ENCODE measurements at regions not wholly inside any gene's neighbourhood (a gene's known extent, or its start where the extent isn't known, plus 50 kb on each side); places are given as distances from the start of the nearest gene placed in this dataset.

DNA sequence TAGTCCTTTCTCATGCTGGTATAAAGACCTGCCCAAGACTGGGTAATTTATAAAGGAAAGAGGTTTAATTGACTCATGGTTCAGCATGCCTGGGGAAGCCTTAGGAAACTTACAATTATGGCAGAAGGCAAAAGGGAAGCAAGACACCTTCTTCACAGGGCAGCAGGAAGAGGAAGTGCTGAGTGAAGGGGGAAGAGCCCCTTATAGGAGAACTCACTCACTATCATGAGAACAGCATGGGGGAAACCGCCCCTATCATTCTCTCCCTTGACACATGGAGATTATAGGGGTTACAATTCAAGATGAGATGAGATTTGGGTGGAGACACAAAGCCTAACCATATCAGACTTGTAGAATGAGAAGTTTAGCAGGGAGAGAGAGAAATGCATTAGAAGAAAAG, 373.3 kb upstream of the DIAPH2 start:
- no peak overlapping the region for H3K4me3 ChIP-seq (ENCODE audit: low read depth, low read length)
- WGBS, result 43% methylated on average over 1 of the region's 1 CpG
- no peaks in the 10 kb centered on the region for H3K36me3 ChIP-seq (ENCODE audit: insufficient read depth)
- DNase-seq (ENCODE audit: extremely low spot score), result no peak
- no peak overlapping the region for H3K27ac ChIP-seq (ENCODE audit: low read depth)
- H3K4me1 ChIP-seq (ENCODE audit: insufficient read depth), result no peaks in the 10 kb centered on the region

DNA sequence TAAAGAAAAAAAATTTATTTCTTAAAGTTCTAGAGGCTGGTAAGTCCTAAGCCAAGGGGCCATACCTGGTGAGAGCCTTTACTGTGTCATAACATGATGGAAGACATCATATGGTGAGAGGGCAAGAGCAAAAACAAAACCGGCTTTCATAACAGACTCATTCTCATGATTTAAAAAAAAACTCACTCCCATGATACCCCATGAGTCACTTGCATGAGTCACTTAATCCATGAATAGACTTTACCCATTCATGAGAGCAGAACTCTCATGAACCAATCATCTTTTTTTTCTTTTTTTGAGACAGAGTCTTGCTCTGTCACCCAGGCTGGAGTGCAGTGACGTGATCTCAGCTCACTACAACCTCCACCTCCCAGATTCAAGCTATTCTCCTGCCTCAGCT, 369.7 kb upstream of the DIAPH2 start:
- Histone ChIP-seq H3K36me3 (ENCODE audit: insufficient read depth) (no peaks in the 10 kb centered on the region), H3K4me3 (ENCODE audit: low read depth, low read length) (no peak overlapping the region), H3K4me1 (ENCODE audit: insufficient read depth) (no peaks in the 10 kb centered on the region), H3K27ac (ENCODE audit: low read depth) (no peak overlapping the region)
- WGBS, result 82% methylated on average over 2 of the region's 2 CpGs
- no peak for DNase-seq (ENCODE audit: extremely low spot score)

DNA sequence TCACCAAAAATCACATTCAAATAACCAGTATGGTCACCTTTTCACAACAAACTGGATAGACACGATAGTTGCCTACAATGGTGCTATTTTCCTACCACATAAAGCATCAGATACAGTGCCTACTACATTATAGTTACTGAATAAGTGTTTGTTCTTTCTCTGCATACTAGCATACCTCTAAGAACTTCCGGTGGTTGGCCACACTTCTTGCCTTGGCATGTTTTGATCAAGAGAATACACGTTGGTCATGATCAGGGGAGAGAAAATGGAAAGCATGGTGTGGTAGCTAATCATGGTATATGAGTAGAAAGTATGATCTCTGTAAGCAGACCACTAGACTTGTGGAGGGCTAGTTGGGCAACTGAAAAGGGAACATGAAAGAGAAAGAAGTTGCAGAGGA, 322.8 kb upstream of the DIAPH2 start:
- Histone ChIP-seq H3K4me3 (ENCODE audit: low read depth, low read length) (no peak overlapping the region), H3K27ac (ENCODE audit: low read depth) (no peak overlapping the region), H3K4me1 (ENCODE audit: insufficient read depth) (no peaks in the 10 kb centered on the region), H3K36me3 (ENCODE audit: insufficient read depth) (no peaks in the 10 kb centered on the region)
- no peak for DNase-seq (ENCODE audit: extremely low spot score)
- 86% methylated on average over 3 of the region's 3 CpGs for WGBS

DNA sequence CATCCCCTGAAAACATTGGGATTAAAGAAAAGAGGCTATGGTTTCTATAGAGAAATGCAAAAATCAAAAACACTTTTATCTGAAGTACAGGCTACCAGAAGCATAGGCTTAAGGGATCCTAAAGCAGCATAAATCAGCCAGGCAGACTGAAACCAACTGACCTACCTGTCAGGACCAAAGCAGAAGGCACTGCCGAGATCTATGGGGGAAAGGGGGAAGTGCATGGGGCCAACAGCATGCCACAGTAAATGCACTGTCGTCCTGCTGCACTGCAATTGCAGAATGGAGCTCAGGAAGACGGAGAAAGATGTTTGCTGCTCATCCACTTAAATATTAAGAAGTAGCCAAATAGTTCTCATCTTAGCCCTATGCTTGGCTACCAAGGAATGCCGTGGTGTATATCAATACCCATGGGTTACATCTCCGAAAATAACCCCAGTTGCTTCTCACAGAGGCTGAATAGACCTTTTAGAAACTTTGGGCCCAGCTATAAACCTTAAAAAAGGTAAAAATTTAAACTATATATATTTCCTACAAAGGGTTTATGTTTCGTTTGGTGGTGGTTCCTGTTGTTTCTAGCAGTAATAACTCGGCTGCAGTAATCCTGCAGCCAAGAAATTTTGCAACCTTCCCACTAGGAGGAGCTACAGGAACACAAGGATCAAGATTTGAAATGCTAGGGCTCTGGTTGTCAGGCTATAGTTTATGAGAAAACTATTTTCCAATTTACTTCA, 312.2 kb upstream of the DIAPH2 start:
- no peak overlapping the region for H3K27ac ChIP-seq (ENCODE audit: low read depth)
- no peaks in the 10 kb centered on the region for H3K4me1 ChIP-seq (ENCODE audit: insufficient read depth)
- WGBS, result 29% methylated on average over 7 of the region's 7 CpGs
- DNase-seq (ENCODE audit: extremely low spot score), result no peak
- H3K36me3 ChIP-seq (ENCODE audit: insufficient read depth), result no peaks in the 10 kb centered on the region
- H3K4me3 ChIP-seq (ENCODE audit: low read depth, low read length), result no peak overlapping the region

DNA sequence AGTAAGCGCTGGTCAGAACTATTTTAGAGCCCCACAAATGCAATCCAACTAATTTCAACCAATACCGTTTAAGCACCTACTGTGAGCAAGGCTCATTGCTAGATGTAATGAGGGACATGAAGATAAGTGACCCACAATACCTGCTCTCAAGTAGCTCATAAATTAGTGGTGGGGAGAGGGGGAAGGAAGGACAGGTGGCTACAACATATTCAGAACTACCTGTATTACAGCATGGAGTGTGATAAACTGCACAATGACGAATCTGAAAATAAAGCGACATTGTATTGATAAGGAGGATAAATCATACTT, 311.6 kb upstream of the DIAPH2 start:
- DNase-seq (ENCODE audit: extremely low spot score), result no peak
- no peak overlapping the region for H3K4me3 ChIP-seq (ENCODE audit: low read depth, low read length)
- H3K27ac ChIP-seq (ENCODE audit: low read depth), result no peak overlapping the region
- H3K4me1 ChIP-seq (ENCODE audit: insufficient read depth), result no peaks in the 10 kb centered on the region
- WGBS, result 31% methylated on average over 4 of the region's 4 CpGs
- H3K36me3 ChIP-seq (ENCODE audit: insufficient read depth), result no peaks in the 10 kb centered on the region

DNA sequence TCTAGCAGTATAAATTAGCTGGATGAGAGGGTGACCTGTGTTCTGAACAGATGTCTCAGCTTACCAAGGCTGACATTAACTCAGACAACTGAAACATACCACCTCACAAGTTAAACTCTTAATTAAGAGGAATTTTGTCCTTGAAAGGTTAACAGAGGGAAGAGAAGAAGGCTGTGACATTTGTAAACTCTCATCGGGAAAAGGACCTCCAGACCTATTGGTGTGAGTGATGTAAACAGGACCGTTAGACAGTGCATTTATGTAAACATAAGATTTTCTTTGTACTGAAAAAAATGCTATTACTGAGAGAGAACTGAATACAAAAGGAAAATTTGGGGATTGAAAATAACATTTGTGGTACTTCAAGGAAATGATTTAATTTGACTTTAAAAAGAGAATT, 308.4 kb upstream of the DIAPH2 start:
- Histone ChIP-seq H3K36me3 (ENCODE audit: insufficient read depth) (no peaks in the 10 kb centered on the region), H3K4me1 (ENCODE audit: insufficient read depth) (no peaks in the 10 kb centered on the region), H3K27ac (ENCODE audit: low read depth) (no peak overlapping the region), H3K4me3 (ENCODE audit: low read depth, low read length) (no peak overlapping the region)
- no peak for DNase-seq (ENCODE audit: extremely low spot score)
- 19% methylated on average over 2 of the region's 2 CpGs for WGBS

DNA sequence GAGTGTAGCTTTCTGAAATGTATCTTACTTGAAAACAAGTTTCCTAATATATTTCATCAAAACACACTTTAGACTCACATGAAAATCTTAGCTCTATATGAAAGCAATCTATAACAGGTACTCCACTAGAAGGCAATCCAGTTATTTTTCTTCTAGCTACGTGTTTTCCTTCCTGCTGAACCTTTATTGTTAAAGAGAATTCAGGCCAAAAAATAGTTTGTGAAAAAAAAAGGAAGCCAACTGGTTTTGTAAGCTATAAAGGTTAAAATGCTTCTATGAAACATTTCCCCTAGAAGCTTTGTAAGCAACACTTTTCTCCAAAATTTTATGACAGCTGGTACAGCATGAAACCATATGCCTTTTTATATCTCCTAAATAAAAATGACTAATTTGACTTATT, 304.7 kb upstream of the DIAPH2 start:
- H3K36me3 ChIP-seq (ENCODE audit: insufficient read depth), result no peaks in the 10 kb centered on the region

DNA sequence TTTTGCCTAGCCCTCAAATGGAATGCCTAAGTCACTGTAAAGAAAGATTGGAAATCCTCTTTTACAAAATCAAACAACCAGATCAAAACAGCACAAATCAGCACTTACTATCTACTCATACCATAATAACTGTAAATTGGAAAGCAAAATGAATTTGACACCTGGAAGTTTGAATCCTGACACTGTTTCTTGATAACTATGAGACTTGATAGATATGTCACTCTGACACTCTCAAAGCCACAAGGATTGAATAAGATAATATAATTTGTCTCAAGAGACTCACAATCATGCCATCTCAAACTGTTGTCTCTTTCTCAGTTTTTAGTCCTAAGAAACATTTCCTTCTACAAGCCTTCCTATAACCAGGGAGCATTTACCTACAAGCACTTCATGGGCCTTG, 302.6 kb upstream of the DIAPH2 start:
- no peaks in the 10 kb centered on the region for H3K36me3 ChIP-seq (ENCODE audit: insufficient read depth)
- no peak for DNase-seq (ENCODE audit: extremely low spot score)
- H3K4me1 ChIP-seq (ENCODE audit: insufficient read depth), result no peaks in the 10 kb centered on the region
- H3K27ac ChIP-seq (ENCODE audit: low read depth), result no peak overlapping the region
- H3K4me3 ChIP-seq (ENCODE audit: low read depth, low read length), result no peak overlapping the region

More for the DNA sequence above, 304.7 kb upstream of the DIAPH2 start:
- peak; percentile 6 for DNase-seq (ENCODE audit: extremely low spot score)
- 35% methylated on average over 1 of the region's 1 CpG for WGBS
- no peak overlapping the region for H3K27ac ChIP-seq (ENCODE audit: low read depth)
- H3K4me3 ChIP-seq (ENCODE audit: low read depth, low read length), result no peak overlapping the region
- no peaks in the 10 kb centered on the region for H3K4me1 ChIP-seq (ENCODE audit: insufficient read depth)

DNA sequence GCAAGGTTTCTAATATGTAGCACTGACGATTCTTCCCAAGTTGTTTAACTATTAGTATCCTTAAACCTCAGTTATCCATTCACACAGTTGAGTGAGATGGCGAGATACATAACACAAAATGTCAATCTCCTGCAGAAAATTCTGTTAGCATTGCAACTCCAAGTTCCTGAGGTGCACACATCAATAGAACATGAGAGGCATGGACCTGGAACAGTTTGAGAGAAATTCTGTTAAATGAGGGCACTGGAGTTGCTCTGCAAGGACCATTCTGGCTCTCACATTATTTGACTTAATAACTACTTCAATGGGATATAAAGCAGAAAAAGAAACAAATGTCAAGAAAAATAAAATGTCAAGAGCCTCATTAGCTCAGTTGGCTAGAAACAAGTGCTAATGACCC, 301.2 kb upstream of the DIAPH2 start:
- no peaks in the 10 kb centered on the region for H3K36me3 ChIP-seq (ENCODE audit: insufficient read depth)
- H3K27ac ChIP-seq (ENCODE audit: low read depth), result no peak overlapping the region
- no peak for DNase-seq (ENCODE audit: extremely low spot score)
- H3K4me3 ChIP-seq (ENCODE audit: low read depth, low read length), result no peak overlapping the region
- WGBS, result 86% methylated on average over 2 of the region's 2 CpGs
- H3K4me1 ChIP-seq (ENCODE audit: insufficient read depth), result no peaks in the 10 kb centered on the region

DNA sequence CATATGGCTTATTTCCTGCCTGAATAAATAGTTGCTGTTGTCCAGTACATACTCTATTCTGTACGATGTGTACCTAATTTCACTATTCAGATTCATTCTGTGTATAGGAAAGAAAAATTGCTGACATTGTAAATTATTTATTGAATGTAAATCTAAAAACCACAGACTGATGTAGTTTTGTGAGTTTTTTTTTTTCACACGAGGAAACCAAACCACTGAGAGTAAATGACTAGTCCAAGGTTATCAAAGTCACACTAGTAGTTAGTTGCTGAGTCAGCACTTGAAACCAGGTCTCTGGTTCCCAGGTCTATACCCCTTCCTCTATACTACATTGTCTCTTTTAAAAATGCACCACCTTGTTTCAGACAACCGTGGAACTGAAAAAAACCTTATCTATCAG, 298.3 kb upstream of the DIAPH2 start:
- WGBS, result 69% methylated on average over 3 of the region's 3 CpGs
- H3K4me1 ChIP-seq (ENCODE audit: insufficient read depth), result no peaks in the 10 kb centered on the region
- no peak overlapping the region for H3K27ac ChIP-seq (ENCODE audit: low read depth)
- no peak for DNase-seq (ENCODE audit: extremely low spot score)
- H3K4me3 ChIP-seq (ENCODE audit: low read depth, low read length), result no peak overlapping the region
- no peaks in the 10 kb centered on the region for H3K36me3 ChIP-seq (ENCODE audit: insufficient read depth)

DNA sequence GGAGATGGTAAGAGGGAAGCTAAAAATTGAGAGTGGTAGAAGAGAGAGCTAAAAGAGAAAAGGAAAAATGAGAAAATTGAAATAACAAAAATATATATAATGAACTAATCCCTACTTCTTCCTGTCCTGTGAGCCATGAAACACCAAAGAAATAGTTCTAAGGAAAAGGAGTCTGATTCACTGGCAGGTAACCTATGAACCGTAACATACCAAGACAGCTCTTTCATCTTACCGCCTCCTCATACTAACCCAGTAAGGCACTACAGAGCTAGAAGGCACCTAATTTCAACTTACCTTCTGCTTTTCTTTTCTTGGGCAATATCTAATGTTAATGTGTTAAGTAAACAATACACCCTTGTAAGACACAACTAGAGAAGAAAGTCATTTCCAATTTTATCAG, 297.7 kb upstream of the DIAPH2 start:
- Histone ChIP-seq H3K36me3 (ENCODE audit: insufficient read depth) (no peaks in the 10 kb centered on the region), H3K4me1 (ENCODE audit: insufficient read depth) (no peaks in the 10 kb centered on the region), H3K4me3 (ENCODE audit: low read depth, low read length) (no peak overlapping the region), H3K27ac (ENCODE audit: low read depth) (no peak overlapping the region)
- DNase-seq (ENCODE audit: extremely low spot score), result no peak
- WGBS, result 99% methylated on average over 2 of the region's 2 CpGs

DNA sequence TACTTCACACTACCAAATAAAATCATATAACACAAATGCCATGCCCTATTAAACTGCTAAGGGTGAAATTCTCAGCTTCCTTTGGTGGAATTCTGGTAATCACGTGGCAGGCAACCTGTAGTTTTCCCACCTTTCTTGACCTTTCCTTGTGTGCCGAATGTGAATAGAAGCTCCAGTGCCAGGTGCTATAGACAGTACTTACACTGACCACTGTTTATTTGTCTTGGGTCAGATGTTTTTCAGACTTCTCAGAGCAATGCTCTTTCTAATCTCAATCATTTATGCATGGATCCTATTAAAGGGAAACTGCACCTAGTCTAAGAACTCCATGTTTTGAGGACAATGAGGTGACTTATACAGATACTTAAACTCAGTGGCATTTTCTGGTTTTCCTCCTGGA, 296.8 kb upstream of the DIAPH2 start:
- H3K36me3 ChIP-seq (ENCODE audit: insufficient read depth), result no peaks in the 10 kb centered on the region
- no peak for DNase-seq (ENCODE audit: extremely low spot score)
- H3K4me1 ChIP-seq (ENCODE audit: insufficient read depth), result no peaks in the 10 kb centered on the region
- WGBS, result 81% methylated on average over 2 of the region's 2 CpGs
- H3K27ac ChIP-seq (ENCODE audit: low read depth), result no peak overlapping the region
- no peak overlapping the region for H3K4me3 ChIP-seq (ENCODE audit: low read depth, low read length)

DNA sequence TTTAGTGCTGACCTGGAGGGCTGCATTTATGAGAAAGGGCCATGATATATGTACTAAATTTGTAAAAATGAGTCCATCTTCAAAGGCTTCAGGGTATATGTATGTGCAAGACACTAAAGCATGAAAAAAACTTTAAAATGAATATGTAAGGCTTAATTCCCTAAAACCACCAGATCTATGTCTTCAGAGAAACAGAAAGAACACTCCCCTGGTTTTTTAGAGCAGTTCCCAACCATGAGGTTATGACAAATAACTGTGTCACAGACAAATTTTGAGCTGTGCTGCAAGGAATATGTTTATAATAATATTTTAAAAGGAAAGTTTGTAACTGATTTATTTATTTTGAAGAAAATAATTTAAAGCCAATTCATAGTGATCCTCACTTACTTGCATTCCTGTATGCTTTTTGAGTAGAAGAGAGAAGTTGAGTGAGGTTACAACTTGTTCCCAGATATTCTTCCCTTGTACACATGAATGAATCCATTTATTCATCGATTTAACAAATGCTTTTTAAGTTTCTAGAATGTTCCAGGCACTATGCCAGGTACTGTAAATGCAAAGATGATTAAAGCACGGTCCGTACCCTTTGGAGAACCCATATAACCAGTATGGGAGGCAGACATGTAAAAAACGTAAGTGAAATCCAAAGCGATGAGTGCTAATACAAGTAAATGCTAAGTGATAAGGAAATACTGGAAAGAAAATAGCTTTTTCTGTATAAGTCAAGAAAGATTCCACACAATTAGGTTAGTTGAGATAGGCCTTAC, 295.2 kb upstream of the DIAPH2 start:
- Histone ChIP-seq H3K4me3 (ENCODE audit: low read depth, low read length) (no peak overlapping the region), H3K27ac (ENCODE audit: low read depth) (no peak overlapping the region), H3K4me1 (ENCODE audit: insufficient read depth) (no peaks in the 10 kb centered on the region), H3K36me3 (ENCODE audit: insufficient read depth) (no peaks in the 10 kb centered on the region)
- peak; percentile 10 for DNase-seq (ENCODE audit: extremely low spot score)
- WGBS, result 40% methylated on average over 5 of the region's 5 CpGs

DNA sequence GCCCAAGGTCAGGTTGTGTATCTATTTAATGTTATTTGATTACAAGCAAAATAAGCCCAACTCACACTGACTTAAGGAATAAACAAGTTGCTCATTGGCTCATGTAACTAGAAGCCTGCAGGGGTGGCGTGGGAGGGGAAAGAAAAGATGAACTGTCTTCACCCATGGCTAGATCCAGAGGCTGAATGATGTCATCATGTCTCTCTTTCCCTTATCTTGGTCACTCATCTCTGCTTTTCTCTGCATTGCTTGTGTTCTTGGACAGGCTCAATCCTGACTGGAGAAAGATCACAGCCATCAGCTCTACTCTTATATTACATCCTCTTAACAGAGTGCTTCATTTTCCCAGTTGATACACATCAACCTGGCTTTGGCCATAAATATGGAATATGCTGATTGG, 290.0 kb upstream of the DIAPH2 start:
- H3K4me3 ChIP-seq (ENCODE audit: low read depth, low read length), result no peak overlapping the region
- H3K4me1 ChIP-seq (ENCODE audit: insufficient read depth), result no peaks in the 10 kb centered on the region
- H3K36me3 ChIP-seq (ENCODE audit: insufficient read depth), result no peaks in the 10 kb centered on the region
- DNase-seq (ENCODE audit: extremely low spot score), result no peak
- no peak overlapping the region for H3K27ac ChIP-seq (ENCODE audit: low read depth)
- WGBS, result 78% methylated on average over 1 of the region's 1 CpG
